ENCODE measurements at regions not wholly inside any gene's neighbourhood (a gene's known extent, or its start where the extent isn't known, plus 50 kb on each side); places are given as distances from the start of the nearest gene placed in this dataset.

DNA sequence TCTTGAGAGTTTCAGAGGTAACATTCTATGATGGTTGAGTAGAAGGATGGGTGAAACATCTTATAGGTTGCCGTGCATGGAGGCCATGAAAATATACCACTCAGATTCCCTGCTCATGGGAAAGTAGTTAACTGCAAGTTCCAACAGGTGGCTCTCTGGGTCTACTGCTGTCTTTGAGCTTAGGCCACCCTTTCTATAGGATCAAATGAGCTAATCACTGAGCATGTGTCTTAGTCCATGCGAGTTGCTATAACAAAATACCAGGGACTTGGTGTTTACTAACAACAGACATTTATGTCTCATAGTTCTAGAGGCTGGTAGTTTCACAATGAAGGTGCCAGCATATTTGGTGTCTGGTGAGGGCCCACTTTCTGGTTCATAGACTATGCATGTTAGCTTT is 144.8 kb upstream of the UNC5C start:
- TF ChIP-seq, protein P1, sequence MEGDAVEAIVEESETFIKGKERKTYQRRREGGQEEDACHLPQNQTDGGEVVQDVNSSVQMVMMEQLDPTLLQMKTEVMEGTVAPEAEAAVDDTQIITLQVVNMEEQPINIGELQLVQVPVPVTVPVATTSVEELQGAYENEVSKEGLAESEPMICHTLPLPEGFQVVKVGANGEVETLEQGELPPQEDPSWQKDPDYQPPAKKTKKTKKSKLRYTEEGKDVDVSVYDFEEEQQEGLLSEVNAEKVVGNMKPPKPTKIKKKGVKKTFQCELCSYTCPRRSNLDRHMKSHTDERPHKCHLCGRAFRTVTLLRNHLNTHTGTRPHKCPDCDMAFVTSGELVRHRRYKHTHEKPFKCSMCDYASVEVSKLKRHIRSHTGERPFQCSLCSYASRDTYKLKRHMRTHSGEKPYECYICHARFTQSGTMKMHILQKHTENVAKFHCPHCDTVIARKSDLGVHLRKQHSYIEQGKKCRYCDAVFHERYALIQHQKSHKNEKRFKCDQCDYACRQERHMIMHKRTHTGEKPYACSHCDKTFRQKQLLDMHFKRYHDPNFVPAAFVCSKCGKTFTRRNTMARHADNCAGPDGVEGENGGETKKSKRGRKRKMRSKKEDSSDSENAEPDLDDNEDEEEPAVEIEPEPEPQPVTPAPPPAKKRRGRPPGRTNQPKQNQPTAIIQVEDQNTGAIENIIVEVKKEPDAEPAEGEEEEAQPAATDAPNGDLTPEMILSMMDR (IDR thresholded peaks at IDR 0.05): peak; percentile 36
- TF ChIP-seq EZH2 (IDR thresholded peaks at IDR 0.05): no peak
- TF ChIP-seq EZH2phosphoT487 (IDR thresholded peaks at IDR 0.05): no peak
